ENCODE measurements at regions not wholly inside any gene's neighbourhood (a gene's known extent, or its start where the extent isn't known, plus 50 kb on each side); places are given as distances from the start of the nearest gene placed in this dataset.

- TF ChIP-seq CTCF (optimal IDR thresholded peaks at IDR 0.05 in 1 of 3, IDR thresholded peaks at IDR 0.05 in 1 of 3, conservative IDR thresholded peaks at IDR 0.05 in 1 of 3; ENCODE audit: extremely low read depth in 1 of 3, insufficient read depth in 2 of 3, low read length in 3 of 3) (no peak), EZH2 (IDR thresholded peaks at IDR 0.05; ENCODE audit: low read length) (no peak)
Observed at GRCh38 chr9:106467113-106467864, 395.7 kb upstream of the ZNF462 start.
